HK-2 (cell line): ENCODE measurements at regions not wholly inside any gene's neighbourhood (a gene's known extent, or its start where the extent isn't known, plus 50 kb on each side); places are given as distances from the start of the nearest gene placed in this dataset.
"Not testable (repeated sequence)": the region's sequence is repeated elsewhere in the genome, so short reads cannot be mapped to it uniquely, and the experiment has no call there.

Experiments used
- DNase-seq: peaks from one replicate; pipeline ENCODE4 v3.0.0-alpha.2; 2018; ENCODE audit not compliant: unreplicated experiment

DNA sequence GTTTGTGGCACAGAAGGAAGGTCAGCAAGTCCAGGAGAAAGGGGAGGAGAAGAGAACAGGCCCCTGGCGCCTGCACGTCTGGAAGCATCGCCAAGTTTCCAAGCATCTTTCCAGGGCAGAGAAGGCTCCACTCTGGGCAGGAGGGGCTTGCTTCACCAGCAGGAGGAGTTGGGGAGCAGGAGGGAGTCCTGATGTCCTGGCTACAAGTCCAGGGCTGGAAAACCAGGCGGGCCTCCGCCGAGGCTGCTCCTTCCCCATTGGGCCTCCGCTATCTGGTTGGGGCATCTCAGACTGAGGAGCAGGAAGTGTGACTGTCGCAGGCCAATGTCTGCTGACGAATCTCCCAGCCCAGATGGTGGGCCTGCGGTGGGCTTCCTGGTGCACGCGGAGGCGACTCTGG, 421.9 kb downstream of the PREX1 start:
- no peak for DNase-seq

DNA sequence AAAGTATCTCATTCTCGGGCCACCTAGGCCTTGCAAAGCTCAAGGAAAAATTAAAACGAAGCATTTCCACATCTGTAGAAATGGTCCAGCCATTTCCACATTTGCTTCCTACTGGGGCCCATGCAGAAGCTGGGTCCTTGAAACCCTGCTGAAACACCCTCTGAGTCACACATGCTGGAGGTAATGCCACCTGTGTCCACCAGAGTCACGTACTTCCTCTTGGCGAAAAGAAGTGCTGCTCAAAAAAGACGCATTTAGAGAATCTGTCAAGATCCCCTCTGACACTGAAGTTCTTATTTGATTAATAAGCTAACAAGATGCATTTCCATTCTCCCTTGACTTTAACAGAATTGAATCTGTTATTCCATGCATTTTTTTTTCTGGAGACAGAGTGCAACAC, 423.2 kb downstream of the PREX1 start:
- no peak for DNase-seq

DNA sequence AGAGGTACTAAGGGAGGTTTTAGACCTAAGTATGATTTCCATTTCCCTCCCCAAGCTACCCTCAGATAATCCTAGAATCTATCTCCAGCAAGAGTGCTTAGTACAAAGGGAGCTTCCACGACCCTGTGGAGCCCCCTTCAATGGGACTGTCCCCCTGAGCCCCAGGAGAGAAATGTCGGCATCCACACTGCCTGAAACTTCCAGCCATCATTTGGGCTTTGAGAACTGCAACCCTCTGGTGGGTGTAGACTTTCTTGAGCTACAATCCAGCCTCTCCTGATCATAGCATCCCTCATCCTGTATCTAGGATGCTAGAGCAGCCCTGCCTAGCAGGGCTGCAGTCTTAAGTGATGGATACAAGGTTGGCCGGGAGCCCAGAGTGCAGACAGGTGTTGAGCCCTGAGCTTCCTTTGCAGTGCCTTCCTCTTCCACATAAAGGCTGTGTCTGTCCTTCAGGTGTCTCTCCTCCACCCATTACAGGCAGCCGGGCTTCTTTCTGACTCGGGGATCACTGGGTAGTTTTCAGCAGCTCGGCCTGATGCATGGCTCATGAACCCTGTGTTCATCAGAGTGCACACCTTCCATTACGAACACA, 424.5 kb downstream of the PREX1 start:
- DNase-seq, result no peak

DNA sequence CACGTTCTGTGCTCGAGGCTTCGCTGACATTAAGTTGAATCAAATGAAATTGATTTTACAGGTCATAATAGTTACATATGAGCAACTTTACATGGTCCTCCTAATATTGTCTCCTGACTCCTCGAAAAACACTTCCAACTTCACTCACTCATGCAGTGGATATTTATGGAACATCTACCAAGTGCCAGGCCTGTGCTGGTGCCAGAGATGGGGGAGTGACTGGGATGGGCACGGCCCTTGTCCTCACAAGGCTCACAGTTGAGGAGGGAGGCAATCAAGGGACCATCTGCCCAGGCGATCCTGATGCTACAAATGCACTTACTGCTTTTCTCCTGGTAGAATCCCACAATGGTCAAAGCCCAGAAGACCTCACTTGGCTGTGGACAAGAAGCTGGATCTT, 426.4 kb downstream of the PREX1 start:
- DNase-seq, result no peak

DNA sequence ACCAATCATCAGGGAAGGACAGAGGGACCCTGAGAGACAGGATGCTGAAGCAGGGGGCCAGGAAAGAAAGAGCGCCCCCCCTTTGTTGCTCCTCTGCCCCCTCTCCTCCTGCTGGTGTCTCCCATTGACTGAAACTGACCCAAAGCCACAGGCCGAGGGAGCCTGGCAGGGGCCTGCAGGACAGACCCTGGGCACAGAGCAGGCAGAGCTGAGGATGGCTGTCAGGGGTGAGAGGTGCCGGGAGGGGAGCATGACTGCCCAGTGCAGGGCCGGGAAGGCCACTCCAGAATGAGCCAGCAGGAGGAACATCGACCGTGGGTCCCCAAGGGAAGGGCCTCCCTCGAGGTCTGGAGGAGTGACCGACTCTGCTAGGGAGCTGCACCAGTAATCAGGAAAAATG, 427.8 kb downstream of the PREX1 start:
- no peak for DNase-seq

DNA sequence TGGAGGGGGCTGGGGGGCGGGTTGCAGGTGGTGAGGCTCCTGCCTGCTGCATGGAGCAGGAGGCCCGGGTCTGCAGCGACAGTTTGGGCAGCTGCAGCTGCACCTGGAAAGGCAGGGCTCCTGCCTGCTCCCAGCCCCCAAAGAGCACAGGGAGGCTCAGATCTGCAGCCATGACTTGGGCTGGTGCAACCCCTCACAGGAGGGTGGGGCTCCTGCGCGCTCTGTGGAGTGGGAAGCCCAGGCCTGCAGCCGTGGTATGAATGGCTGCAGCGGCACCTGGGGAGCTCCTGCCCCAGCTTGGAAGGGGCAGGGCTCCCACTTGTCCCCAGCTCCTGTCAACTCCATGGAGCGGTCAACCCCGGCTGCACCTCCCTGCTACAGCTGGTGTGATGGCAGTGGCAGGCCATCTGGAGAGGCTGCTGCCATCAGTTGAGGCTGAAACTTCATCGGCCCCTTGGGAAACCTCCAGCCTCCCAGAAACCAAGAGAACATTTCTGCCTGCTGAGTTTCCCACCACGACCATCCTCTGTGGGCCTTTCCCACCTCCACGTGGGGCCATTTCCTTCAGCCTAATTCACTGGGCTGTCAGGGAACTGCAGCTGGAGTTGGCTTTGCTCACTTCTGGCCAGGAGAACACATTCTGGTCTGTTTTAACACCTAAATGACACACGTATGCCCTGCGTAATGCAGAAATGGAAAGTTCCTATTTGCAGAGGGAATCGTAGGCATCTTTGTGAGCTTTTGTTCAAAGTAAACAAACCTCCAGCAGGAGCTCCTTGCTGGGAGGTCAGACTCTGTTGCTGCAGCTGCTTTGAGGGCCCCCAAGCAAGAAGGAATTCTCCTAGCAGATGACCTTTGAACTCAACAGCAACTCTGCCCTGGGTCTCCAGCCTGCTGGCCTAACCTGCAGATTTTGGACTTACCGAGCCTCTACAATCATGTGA, 429.0 kb downstream of the PREX1 start:
- no peak for DNase-seq

DNA sequence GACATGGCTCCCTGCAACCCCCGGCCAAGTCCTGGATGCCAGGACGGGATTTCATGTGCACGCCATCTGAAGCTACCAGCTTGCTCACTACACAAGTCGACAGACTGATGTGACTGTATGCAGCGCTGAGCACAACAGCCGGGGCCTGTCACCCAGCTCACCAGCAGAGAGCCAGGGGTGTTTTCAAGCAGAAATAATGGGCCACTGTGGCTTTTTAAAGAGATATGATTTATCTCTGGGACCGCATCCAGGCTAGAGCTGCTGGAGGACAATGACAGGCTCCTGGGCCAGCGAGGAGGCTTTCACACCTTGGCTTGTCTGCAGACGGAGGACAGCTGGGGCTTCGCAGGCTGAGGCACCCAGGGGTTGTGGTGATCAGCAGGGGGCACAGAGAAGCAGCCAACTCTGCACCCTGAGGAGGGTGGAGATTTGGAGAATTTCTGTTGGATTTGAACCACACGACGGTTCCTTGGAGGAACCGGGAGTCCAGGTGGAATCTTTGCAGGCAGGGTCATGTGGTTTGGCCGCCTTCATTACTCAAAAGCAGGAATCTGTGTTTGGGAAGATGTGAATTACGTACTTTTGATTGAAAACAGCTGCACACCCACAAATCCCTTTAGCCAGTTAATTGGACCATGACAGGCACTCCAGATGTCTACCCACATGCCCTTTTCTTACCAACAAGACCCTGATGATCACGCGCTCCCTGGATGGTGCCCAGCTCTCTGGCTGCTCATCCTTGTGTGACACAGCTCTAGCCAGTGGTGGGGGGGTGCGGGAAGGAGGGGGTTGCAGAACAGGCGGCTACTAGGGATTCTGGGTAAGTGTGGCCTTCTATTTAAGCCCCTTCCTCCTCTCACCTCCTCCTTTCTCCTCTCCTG, 430.6 kb downstream of the PREX1 start:
- DNase-seq, result not testable (repeated sequence)

DNA sequence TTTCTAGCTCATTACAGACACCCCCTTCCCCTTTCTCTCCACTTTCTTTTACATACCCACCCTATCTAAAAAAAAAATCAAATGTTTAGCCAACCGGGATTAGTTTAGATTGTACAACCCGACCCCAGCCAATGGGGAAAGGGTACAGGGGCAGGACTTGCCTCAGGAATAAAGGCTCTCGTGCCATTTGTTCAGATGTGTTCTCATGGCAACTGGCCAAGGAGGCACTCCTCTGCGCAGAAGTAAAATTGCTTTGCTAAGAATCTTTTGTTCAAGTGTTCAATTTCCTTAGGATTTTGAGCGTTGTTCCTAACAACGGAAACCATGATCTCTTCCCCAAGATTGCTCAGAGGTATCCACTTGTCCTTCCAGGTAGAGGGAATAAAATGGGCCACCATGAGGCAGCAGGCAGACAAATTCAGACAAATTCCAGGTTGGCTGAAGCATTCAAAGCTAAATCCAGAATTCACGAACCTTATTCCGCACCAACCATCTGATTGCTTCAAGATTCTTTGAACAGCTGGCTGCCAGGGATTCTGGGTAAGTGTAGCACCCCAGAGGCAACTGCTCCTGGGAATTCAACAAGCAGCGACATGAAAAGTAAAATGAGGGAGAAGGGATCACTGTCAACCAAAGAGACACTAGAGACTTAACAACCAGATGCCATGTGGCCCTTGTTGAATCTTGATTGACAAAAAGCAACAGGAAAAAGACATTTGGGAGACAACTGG, 431.8 kb downstream of the PREX1 start:
- no peak for DNase-seq

DNA sequence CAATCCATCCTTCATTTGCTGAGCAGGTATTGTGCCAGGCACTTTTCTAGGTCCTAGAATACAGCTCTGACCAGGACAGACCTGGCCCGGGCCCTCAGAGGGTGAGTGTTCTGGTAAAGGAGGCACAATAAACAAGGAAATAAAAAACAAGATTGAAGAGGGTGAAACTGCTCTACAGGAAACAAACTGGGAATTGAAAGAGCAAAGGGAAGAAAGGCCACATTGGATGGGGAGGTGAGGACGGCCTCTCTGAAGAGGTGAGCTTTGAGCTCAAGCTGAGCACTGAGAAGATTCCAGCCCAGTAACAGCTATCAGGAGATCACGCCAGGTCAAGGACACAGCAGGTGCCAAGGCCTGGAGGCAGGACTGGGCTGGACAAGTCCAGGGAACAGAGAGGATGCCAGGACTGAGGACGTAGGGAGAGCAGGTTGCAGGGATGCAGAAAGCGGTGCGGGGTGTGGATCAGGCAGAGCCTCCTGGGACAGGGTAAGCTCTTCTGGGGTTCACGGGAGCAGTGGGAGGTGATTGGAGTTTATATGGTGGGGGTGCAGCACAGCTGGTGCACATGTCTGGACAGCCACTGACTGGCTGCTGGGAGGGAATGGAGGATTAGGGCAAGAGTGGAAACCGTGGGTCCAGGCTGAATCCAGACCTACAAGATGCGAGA, 433.3 kb downstream of the PREX1 start:
- no peak for DNase-seq

DNA sequence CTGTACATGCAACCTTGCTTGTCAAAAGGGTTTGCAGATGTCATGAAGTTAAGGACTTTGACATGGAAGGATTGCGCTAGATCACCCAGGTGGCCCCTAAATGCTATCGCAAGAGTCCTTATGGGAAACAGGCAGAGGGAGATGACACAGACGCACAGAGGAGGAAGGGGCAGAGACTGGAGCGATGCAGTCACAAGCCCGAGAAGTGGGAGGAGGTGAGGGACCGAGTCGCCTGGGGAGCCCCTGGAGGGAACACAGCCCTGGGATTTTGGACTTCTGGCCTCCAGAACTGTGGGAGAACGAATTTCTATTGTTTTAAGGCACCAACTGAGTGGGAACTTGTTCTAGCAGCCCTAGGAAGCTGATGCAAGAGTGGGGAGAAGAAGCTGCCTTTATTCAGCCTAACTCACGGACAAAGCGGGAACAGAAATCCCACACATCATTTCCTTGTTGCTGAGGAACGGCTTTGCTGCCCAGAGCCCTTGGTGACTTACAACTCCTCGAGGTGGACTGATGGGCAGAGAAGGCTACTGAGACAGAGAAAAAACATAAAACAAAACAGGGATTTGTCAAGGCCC, 434.0 kb downstream of the PREX1 start:
- no peak for DNase-seq

DNA sequence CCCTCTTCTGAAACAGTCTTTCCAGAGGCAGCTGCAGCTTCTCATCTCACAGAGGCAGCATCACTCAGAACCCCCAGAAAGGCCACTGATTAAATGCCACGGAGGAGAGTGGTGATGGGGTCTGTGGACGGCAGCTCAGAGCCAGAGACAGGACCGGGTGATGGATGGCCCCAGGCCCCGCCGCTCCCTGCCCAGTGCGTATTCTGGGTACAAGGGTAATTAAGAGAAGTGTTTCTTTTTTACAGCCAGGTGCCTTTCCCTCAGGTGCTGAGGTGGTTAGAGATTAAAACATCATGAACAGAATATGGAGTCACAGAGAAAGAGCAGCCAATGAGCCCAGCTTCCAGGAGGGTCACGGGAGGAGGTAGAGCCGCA, 434.5 kb downstream of the PREX1 start:
- DNase-seq, result no peak

DNA sequence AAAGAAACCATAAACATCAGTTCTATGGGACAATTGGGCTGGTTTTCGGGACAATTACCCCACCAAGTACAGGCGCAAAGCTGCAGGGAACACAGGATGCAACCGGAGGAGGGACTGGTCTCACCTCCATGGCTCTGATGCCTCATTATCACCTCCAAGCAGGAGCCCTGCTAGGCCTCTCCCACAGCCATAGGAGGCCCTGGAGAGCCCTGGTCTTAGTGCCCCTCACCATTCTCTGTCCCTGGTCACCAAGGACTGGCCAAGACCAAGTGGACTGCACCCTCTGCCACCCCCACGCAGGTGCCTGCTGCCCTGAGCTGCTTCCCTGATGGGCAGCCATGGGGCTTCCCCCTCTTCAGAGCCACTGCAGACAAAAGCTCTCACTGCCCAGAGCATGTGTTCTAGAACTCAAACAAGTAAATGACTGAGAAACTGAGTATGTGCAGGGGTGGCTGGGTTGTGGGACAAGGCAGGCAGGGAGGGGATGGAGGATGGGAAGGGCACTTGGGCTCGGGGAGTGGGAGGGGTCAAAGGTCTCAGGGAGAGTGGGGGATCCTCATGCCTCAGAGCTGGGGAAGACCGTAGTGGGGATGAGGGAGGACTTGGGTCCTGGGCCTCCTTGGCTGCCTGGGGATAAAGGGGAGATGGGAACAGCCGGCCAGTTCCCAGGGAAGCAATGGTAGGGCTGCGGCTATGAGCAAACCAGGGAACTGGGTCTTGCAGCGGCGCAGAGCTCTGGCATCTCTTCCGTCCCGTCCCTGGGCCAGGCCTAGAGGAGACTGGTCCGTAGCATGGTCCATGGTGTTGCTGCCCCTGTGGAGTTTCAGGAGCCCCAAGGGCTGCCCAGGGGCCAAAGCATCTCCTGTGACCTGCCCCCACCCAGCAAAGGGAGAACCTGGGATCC, 435.1 kb downstream of the PREX1 start:
- no peak for DNase-seq

DNA sequence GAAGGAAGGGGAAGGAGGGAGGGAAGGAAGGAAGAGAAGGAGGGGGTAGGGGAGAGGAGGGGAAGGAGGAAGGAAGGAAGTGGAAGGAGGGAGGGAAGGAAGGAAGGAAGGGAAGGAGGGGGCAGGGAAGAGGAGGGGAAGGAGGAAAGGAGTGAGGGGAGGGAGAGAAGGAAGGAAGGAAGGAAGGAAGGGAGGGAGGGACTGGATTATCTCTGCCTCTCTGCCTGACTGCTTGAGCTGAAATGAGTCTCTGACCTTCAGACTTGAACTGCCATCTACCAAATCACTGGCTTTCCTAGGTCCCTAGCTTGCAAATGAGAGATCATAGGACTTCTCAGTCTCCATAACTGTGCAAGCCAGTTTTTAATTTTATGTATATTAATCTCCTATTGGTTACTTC, 436.8 kb downstream of the PREX1 start:
- no peak for DNase-seq

DNA sequence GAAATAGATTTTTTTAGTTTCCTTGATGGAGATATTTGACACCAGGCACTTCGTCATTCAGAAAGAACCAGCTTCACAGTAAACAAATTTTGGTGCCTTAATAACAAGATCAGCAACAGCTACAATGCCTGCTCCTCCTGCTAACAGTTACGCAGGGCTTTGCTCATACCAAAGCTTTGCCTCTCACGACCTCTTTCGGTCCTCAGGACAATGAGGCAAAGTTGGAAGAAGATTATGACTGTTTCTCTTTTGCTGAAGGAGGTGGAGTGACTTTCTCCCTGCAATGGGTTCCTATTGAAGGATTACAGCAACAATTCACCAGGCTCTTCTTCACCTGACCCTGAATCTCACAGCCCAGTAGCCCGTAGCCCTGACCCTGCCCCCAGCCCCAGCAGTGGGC, 440.1 kb downstream of the PREX1 start:
- no peak for DNase-seq

DNA sequence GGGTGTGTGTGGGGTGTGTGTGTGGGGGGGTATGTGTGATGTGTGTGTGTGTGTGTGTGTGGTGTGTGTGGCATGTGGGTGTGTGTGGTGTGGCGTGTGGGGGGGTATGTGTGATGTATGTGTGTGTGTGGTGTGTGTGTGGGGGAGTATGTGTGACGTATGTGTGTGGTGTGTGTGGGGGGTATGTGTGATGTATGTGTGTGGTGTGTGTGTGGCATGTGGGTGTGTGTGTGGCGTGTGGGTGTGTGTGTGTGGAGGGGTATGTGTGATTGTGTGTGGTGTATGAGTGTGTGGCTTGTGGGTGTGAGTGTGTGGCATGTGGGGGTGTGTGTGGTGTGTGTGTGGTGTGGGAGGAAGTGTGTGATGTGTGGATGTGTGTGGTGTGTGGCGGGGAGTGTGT, 442.3 kb downstream of the PREX1 start:
- no peak for DNase-seq

DNA sequence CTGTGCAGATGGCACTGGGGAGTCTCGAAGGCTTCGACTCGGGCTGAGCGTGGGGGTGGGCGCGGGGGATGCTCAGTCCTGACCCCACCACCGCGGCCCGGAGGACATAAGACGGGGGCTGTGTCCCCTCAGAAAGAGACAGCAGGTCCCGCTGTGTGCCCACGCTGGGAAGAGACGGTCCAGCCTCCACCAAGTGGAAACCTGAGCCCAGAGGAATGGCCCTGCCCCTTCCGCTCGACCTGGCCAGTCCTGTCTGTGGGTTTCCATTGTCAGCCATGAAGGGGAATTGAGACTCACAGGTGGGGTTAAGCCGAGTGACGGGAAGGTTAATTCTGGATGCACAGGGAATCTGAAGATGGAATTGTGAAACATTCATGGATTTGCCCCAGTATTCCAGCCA, 442.7 kb downstream of the PREX1 start:
- no peak for DNase-seq

DNA sequence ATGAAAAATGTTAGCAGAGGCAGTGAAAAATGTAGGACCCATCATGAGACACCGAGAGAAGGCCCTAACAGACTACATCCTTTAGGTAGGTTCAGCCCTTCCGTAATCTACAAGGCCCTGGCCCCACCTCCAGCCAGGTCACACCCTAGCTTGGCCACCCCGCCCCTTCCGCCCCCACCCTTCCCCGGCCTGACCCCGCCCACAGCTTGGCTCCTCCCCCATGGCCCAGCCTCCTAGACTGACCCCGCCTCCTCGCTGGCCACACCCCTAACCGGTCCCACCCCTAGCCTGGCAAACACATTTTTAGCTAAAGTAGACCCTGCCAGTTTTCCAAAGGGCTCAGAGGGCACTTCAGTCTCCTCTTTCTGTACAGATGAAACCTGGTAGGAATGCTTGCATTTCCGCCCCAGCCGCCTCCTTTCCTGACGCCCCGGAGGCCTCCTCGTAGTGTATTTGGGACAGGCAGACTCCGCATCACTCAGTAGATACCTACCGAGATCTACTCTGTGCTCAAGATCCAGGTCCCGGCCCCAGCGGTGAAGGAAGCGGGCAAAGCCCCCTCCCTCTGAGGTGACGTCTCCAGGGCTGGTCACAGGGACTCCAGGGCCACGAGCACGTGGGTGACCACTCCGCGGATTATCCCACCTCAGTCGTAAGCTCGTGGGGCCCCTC, 443.5 kb downstream of the PREX1 start:
- no peak for DNase-seq

DNA sequence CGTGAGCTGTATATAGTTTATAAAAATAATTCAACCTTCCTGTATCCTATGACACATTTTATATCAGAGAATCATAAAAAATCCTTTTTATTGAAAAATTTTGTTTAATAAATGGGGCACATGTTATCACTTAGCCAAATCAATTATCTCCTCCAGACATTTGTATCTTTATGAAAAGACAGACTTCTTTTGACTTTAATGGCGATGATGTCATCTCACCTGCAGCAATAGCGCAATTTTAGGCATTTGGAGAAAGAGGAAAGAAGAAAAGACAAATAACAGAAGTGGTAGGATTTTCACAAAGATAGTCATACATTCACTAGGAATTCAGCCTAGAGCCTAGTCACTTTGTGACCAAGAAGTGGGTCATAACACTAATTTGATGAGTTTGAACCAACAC, 444.5 kb downstream of the PREX1 start:
- no peak for DNase-seq

DNA sequence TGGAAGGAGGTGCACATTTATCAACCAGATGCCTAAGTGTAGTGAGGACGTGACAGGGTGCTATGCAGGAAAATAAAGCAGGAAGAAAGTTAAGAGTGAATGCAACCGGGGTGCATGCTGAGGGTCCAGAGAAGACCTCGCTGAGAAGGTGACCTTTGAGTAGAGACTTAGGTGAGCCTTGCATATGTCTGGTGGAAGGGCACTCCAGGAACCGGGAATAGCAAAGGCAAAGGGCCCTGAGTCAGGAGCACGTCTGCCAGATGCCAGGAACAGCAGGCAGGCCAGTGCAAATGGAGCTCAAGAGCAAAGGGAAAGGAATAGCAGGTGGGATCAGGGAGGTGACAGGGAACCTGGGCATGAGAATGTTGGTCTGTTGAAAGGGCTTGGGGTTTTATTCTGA, 445.5 kb downstream of the PREX1 start:
- DNase-seq, result no peak
